Endothelial cell of umbilical vein (primary cell): ENCODE measurements at regions not wholly inside any gene's neighbourhood (a gene's known extent, or its start where the extent isn't known, plus 50 kb on each side); places are given as distances from the start of the nearest gene placed in this dataset.

ENCODE experiments used
- BruUV-seq: library from RNA; stranded (reverse); fragments of 400-500 nt; replicated peaks from 2 replicates; lab custom pipeline; 2021; lab: Mats Ljungman, UMichigan
- CTCF ChIA-PET: fragments of 300-600, 350-600 bp; sonication (Branson Sonifier 250); formaldehyde crosslinking; loops from one replicate; lab custom pipeline; 2021; ENCODE audit warnings: antibody characterized with exemption, inconsistent platforms; lab: Charles Lee
- POLR2A ChIA-PET: fragments of 300-600, 350-600 bp; sonication (Branson Sonifier 250); formaldehyde crosslinking; loops from one replicate; lab custom pipeline; 2021; ENCODE audit warnings: antibody characterized with exemption, inconsistent platforms; lab: Charles Lee
- DNase-seq: peaks from one replicate; pipeline ENCODE4 v3.0.0-alpha.2; 2011; ENCODE audit warnings: low read depth, low spot score
- FAIRE-seq: peaks from 2 replicates; lab custom pipeline; 2011; peaks lifted over from hg19 to GRCh38; lab: Jason Lieb, UNC
- H2AFZ ChIP-seq: 2 replicates; pipeline ENCODE4 v1.6.0; 2012; ENCODE audit warnings: low read depth, low read length, control low read depth, inconsistent platforms
- H3K27ac ChIP-seq: 2 replicates; pipeline ENCODE4 v1.5.1; 2011; ENCODE audit warnings: low read depth, mild to moderate bottlenecking, control low read depth, low read length, moderate library complexity; ENCODE audit not compliant: insufficient read depth
- H3K27me3 ChIP-seq, 2 experiments: 2 replicates each; pipeline versions ENCODE4 v1.6.0 to v1.6.1; 2011; ENCODE audit warnings: low read length in 2 of 2, mixed read lengths in 1 of 2; ENCODE audit not compliant: control insufficient read depth in 2 of 2, insufficient read depth in 2 of 2
- H3K36me3 ChIP-seq, 2 experiments: 2 replicates in 1 of 2; 3 replicates in 1 of 2; pipeline ENCODE4 v1.5.1; 2011; ENCODE audit warnings: low read length in 2 of 2, mild to moderate bottlenecking in 1 of 2, moderate library complexity in 1 of 2; ENCODE audit not compliant: control insufficient read depth in 2 of 2, insufficient read depth in 2 of 2; ENCODE audit errors: extremely low read depth in 1 of 2
- H3K4me1 ChIP-seq: 3 replicates; pipeline ENCODE4 v1.5.1; 2011; ENCODE audit warnings: mild to moderate bottlenecking, low read length; ENCODE audit not compliant: control insufficient read depth, insufficient read depth; ENCODE audit errors: extremely low read depth
- H3K4me2 ChIP-seq: 2 replicates; pipeline ENCODE4 v1.6.1; 2011; ENCODE audit warnings: low read length, control low read depth, mixed read lengths; ENCODE audit not compliant: insufficient read depth
- H3K4me3 ChIP-seq, 3 experiments: fragments of 200-600 bp in 1 of 3; sonication (generic), shearing (Covaris generic) in 1 of 3; replicated peaks in 1 of 3; 2 replicates each; pipeline ENCODE4 v1.5.1; 2011 to 2016; ENCODE audit warnings: control low read depth in 3 of 3, low read length in 3 of 3, mild to moderate bottlenecking in 2 of 3, inconsistent platforms in 1 of 3, low read depth in 1 of 3, moderate library complexity in 1 of 3; ENCODE audit not compliant: insufficient read depth in 1 of 3
- H3K79me2 ChIP-seq: 2 replicates; pipeline ENCODE4 v1.6.0; 2012; ENCODE audit warnings: low read length, inconsistent platforms; ENCODE audit not compliant: control insufficient read depth, insufficient read depth
- H3K9ac ChIP-seq: replicated peaks from 2 replicates; pipeline ENCODE3; 2011; ENCODE audit warnings: low read length, control low read depth; ENCODE audit not compliant: insufficient read depth; ENCODE audit errors: extremely low read depth
- H3K9me1 ChIP-seq: replicated peaks from 3 replicates; pipeline ENCODE4 v1.6.0; 2011; ENCODE audit warnings: mild to moderate bottlenecking, low read length; ENCODE audit not compliant: control insufficient read depth, insufficient read depth; ENCODE audit errors: extremely low read depth
- H3K9me3 ChIP-seq: replicated peaks from 2 replicates; pipeline ENCODE4 v1.5.1; 2012; ENCODE audit warnings: low read length, inconsistent platforms; ENCODE audit not compliant: control insufficient read depth, insufficient read depth
- H4K20me1 ChIP-seq: replicated peaks from 2 replicates; pipeline ENCODE3; 2011; ENCODE audit warnings: mild to moderate bottlenecking, low read length; ENCODE audit not compliant: control insufficient read depth, insufficient read depth; ENCODE audit errors: extremely low read depth
- CTCF ChIP-seq, 2 donors: IDR thresholded peaks; 1 replicate in 1 of 2; 2 replicates in 1 of 2; pipeline ENCODE4 v1.5.1; 2011; ENCODE audit warnings: low read length in 2 of 2, mild to moderate bottlenecking in 2 of 2, moderate library complexity in 2 of 2, control low read depth in 1 of 2, inconsistent platforms in 1 of 2, low read depth in 1 of 2; ENCODE audit not compliant: insufficient read depth in 1 of 2; ENCODE audit errors: extremely low read depth in 1 of 2
- EZH2 ChIP-seq: IDR thresholded peaks from 2 replicates; pipeline ENCODE4 v1.6.1; 2012; ENCODE audit warnings: borderline replicate concordance, low read depth, mild to moderate bottlenecking, moderate library complexity, low read length, inconsistent platforms; ENCODE audit not compliant: severe bottlenecking
- FOS ChIP-seq: IDR thresholded peaks from 2 replicates; pipeline ENCODE4 v1.6.1; 2011; ENCODE audit warnings: mild to moderate bottlenecking, low read length, moderate library complexity, borderline replicate concordance; ENCODE audit not compliant: insufficient read depth
- GATA2 ChIP-seq: IDR thresholded peaks from 2 replicates; pipeline ENCODE4 v1.7.0; 2011; ENCODE audit warnings: low read depth, mild to moderate bottlenecking, moderate library complexity, mixed read lengths, low read length; ENCODE audit not compliant: insufficient read length, insufficient read depth
- JUN ChIP-seq: IDR thresholded peaks from 2 replicates; pipeline ENCODE4 v1.6.1; 2011; ENCODE audit warnings: borderline replicate concordance, low read depth; ENCODE audit not compliant: insufficient read length, insufficient read depth
- MAX ChIP-seq: IDR thresholded peaks from 2 replicates; pipeline ENCODE4 v1.6.1; 2011; ENCODE audit not compliant: insufficient read depth, insufficient read length
- MYC ChIP-seq: IDR thresholded peaks from one replicate; pipeline ENCODE4 v1.6.1; 2011; ENCODE audit warnings: mild to moderate bottlenecking, low read depth, low read length
- POLR2A ChIP-seq: IDR thresholded peaks from 2 replicates; pipeline ENCODE4 v1.6.1; 2012; ENCODE audit warnings: low read depth, mild to moderate bottlenecking, control low read depth, low read length
- POLR2AphosphoS5 ChIP-seq: IDR thresholded peaks from 2 replicates; pipeline ENCODE4 v1.6.1; 2012; ENCODE audit warnings: low read depth, mild to moderate bottlenecking, control low read depth, low read length, moderate library complexity; ENCODE audit not compliant: insufficient read depth
- dilution Hi-C: fragments of 300-500 bp; cut with MboI; formaldehyde crosslinking; loops from one replicate; pipeline ENCODE4 v1.15.0; 2019; ENCODE audit warnings: low sequenced_read_pairs; ENCODE audit not compliant: extremely low pct_ligation_motif_present
- intact Hi-C: fragments of 100-400 bp; cut with micrococcal nuclease; formaldehyde crosslinking; loops from one replicate; pipeline ENCODE4 v1.10.0; 2022

GRCh38 chr14:65957631-65958205, 528.5 kb upstream of the CCDC196 start:
- intact Hi-C loops: no loop called here

More at GRCh38 chr14:65957631-65958205, 528.5 kb upstream of the CCDC196 start:
- ChIA-PET CTCF (interaction anchor here (2.2 to 5.4 kb wide), 3 partner anchors 133 to 791 kb away, joined by 8 to 146 read pairs (median 135); partner anchors contain the start of gene FUT8), POLR2A (no interaction called here)
- H3K27me3 ChIP-seq: no peaks in the 10 kb centered on the region
- H3K36me3 ChIP-seq: no peaks in the 10 kb centered on the region
- H3K9me1 ChIP-seq: no peaks in the 10 kb centered on the region
- H3K4me1 ChIP-seq: no peaks in the 10 kb centered on the region
- no peak overlapping the region for H3K27ac ChIP-seq
- no peak for FAIRE-seq
- no peaks in the 10 kb centered on the region for H3K79me2 ChIP-seq
- no peak overlapping the region for H3K4me3 ChIP-seq
- BruUV-seq: no TSS peak
- TF ChIP-seq POLR2AphosphoS5 (no peak), POLR2A (no peak), EZH2 (no peak), CTCF (IDR thresholded peaks at IDR 0.05; ENCODE audit: extremely low read depth in 1 of 2, insufficient read depth in 1 of 2, low read depth in 1 of 2, low read length in 2 of 2) (no peak), JUN (no peak), MYC (no peak), MAX (no peak), FOS (no peak), GATA2 (no peak)
- dilution Hi-C loops: no loop called here
- H4K20me1 ChIP-seq: no peaks in the 10 kb centered on the region
- H3K9ac ChIP-seq: no peak overlapping the region
- H2AFZ ChIP-seq: no peak overlapping the region
- DNase-seq: no peak
- H3K9me3 ChIP-seq: no peaks in the 10 kb centered on the region
- H3K4me2 ChIP-seq: no peak overlapping the region
